Heart left ventricle (tissue), 16 donors: ENCODE measurements at regions not wholly inside any gene's neighbourhood (a gene's known extent, or its start where the extent isn't known, plus 50 kb on each side); places are given as distances from the start of the nearest gene placed in this dataset.

ENCODE experiments used
- ATAC-seq, 4 donors: fragments of 200-7000 bp; cut with Tn5 transposase; one replicate each; pipeline ENCODE4 v1.9.1; 2020 to 2022; ENCODE audit warnings: moderate library complexity in 4 of 4, mild to moderate bottlenecking in 3 of 4, moderate number of reproducible peaks in 1 of 4
- DNase-seq, 5 donors: peaks; one replicate each; pipeline ENCODE4 v3.0.0-alpha.2; 2020
- H3K27ac ChIP-seq, 12 donors: fragments of 200-600 bp; sonication (generic) in 4 of 12; one replicate each; pipeline versions ENCODE4 v1.5.0 to v1.8.0; 2016 to 2022; ENCODE audit warnings: mild to moderate bottlenecking in 2 of 12
- H3K27me3 ChIP-seq, 9 donors: fragments of 200-600 bp; sonication (generic) in 2 of 9; one replicate each; pipeline versions ENCODE4 v1.5.1 to v1.8.0; 2016 to 2022; ENCODE audit warnings: mild to moderate bottlenecking in 3 of 9
- H3K36me3 ChIP-seq, 9 donors: fragments of 200-600 bp; sonication (generic) in 2 of 9; one replicate each; pipeline versions ENCODE4 v1.5.0 to v1.8.0; 2018 to 2022; ENCODE audit warnings: mild to moderate bottlenecking in 2 of 9
- H3K4me1 ChIP-seq, 12 donors: fragments of 200-600 bp; sonication (generic) in 4 of 12; one replicate each; pipeline versions ENCODE4 v1.5.0 to v1.8.0; 2016 to 2022; ENCODE audit warnings: mild to moderate bottlenecking in 3 of 12
- H3K4me3 ChIP-seq, 12 donors: fragments of 200-600 bp; sonication (generic) in 4 of 12; one replicate each; pipeline versions ENCODE4 v1.5.0 to v1.8.0; 2017 to 2022; ENCODE audit warnings: mild to moderate bottlenecking in 9 of 12, moderate library complexity in 4 of 12
- H3K9me3 ChIP-seq, 12 donors: fragments of 200-600 bp; sonication (generic) in 4 of 12; one replicate each; pipeline versions ENCODE4 v1.5.0 to v1.8.0; 2016 to 2022; ENCODE audit warnings: mild to moderate bottlenecking in 1 of 12
- CTCF ChIP-seq, 12 donors: fragments of 200-600 bp; sonication (generic) in 4 of 12; IDR thresholded peaks; one replicate each; pipeline versions ENCODE4 v1.5.0 to v1.8.0; 2018 to 2022; ENCODE audit warnings: antibody characterized with exemption in 12 of 12, mild to moderate bottlenecking in 5 of 12
- POLR2A ChIP-seq, 2 donors: fragments of 450-650 bp; IDR thresholded peaks; one replicate each; pipeline ENCODE4 v1.6.1; 2017; ENCODE audit warnings: antibody characterized with exemption in 2 of 2, mild to moderate bottlenecking in 2 of 2, moderate library complexity in 2 of 2
- whole genome bisulfite sequencing, 4 donors: extraction: QIAGEN DNeasy Blood & Tissue Kit in 2 of 4; methylation state at CpG; one replicate each; pipeline versions ENCODE4 v1.1.5 to v1.1.7; 2013 to 2018; 5-methylcytosine and 5-hydroxymethylcytosine counted together
- intact Hi-C, 10 donors: fragments of 100-400 bp; cut with DNase I; formaldehyde crosslinking; loops; one replicate each; pipeline versions ENCODE4 v1.11.1 to v1.14.2; 2022
- donor health status: ischemic (EF 13 %, LVEDD 7.1; RV severe dilation, severe dysfunction).
- donor health status: healthy with polysubstance abuse.
- donor health status: DM: no; HTN: yes; CAD: no.
- donor health status: DM: no; HTN: no; CAD: no.
- donor health status: ischemic (EF 25% LVEDD 6.9; RV normal size, moderate dysfunction).
- donor health status: ischemic (EF 25% LVEDD 5.7; RV mildly dilated, moderate dysfunction).
- donor health status: healthy.
- donor health status: DM: yes; HTN: yes; CAD: no.
- donor health status: ischemic (EF 35%, LVEDD 5.7; RV mildly dilated, moderate dysfunction).
- donor health status: nonischemic (EF 11% LVEDD 7.7; RV severe dilation, severe dysfunction).
- donor health status: DM: yes; HTN: yes; CAD: no.
- donor health status: PGD.
- donor health status: ischemic (EF 29% LVEDD 5.4; RV normal size, mild dysfunction).
- donor health status: nonischemic (EF 23%, LVEDD 6.1; RV moderate dilation, normal function).

GRCh38 chr12:116347265-116347664, 69.8 kb upstream of the MED13L start:
- H3K36me3 ChIP-seq = no peaks in the 10 kb centered on the region
- peak overlapping the region in 1 of 12 donors; percentile 32 for H3K27ac ChIP-seq
- H3K9me3 ChIP-seq = peaks cover 0 to 14% (median 0%) of the 10 kb centered on the region in 12 donors
- H3K27me3 ChIP-seq = no peaks in the 10 kb centered on the region
- no peak for TF ChIP-seq CTCF (IDR thresholded peaks at IDR 0.05)
- no peak for TF ChIP-seq POLR2A (IDR thresholded peaks at IDR 0.05)
- intact Hi-C loops = no loop called here
- ATAC-seq (no peak), DNase-seq (no peak)
- 91 to 100% (median 97%) methylated on average over 1 of the region's 1 CpG for WGBS, 4 donors
- H3K4me1 ChIP-seq = peaks cover 0 to 14% (median 2%) of the 10 kb centered on the region in 12 donors
- H3K4me3 ChIP-seq = no peak overlapping the region

- H3K4me3 ChIP-seq = no peak overlapping the region
- ATAC-seq (no peak), DNase-seq (no peak)
- no peak overlapping the region for H3K27ac ChIP-seq
- H3K4me1 ChIP-seq = peaks cover 0 to under 1% (median 0%) of the 10 kb centered on the region in 12 donors
- 87 to 98% (median 95%) methylated on average over 4 of the region's 4 CpGs for WGBS, 4 donors
- no peaks in the 10 kb centered on the region for H3K9me3 ChIP-seq
- intact Hi-C loops = no loop called here
- no peaks in the 10 kb centered on the region for H3K27me3 ChIP-seq
- TF ChIP-seq POLR2A (IDR thresholded peaks at IDR 0.05) (no peak), CTCF (IDR thresholded peaks at IDR 0.05) (no peak)
- no peaks in the 10 kb centered on the region for H3K36me3 ChIP-seq
Observed at GRCh38 chr12:116352315-116352835, 74.9 kb upstream of the MED13L start.

- intact Hi-C loops = no loop called here
Observed at GRCh38 chr12:116353958-116354357, 76.5 kb upstream of the MED13L start.

GRCh38 chr12:116354534-116354933, 77.0 kb upstream of the MED13L start:
- no peak overlapping the region for H3K4me3 ChIP-seq
- H3K9me3 ChIP-seq = no peaks in the 10 kb centered on the region
- WGBS, 4 donors = 89 to 92% (median 90%) methylated on average over 5 of the region's 5 CpGs
- H3K4me1 ChIP-seq = peaks cover 0 to 15% (median 6%) of the 10 kb centered on the region in 12 donors
- intact Hi-C loops = no loop called here
- ATAC-seq (no peak), DNase-seq (no peak)
- H3K36me3 ChIP-seq = no peaks in the 10 kb centered on the region
- no peak for TF ChIP-seq CTCF (IDR thresholded peaks at IDR 0.05)
- TF ChIP-seq POLR2A (IDR thresholded peaks at IDR 0.05) = no peak
- H3K27me3 ChIP-seq = no peaks in the 10 kb centered on the region
- H3K27ac ChIP-seq = no peak overlapping the region

More at GRCh38 chr12:116353958-116354357, 76.5 kb upstream of the MED13L start:
- WGBS, 4 donors = 94 to 99% (median 96%) methylated on average over 2 of the region's 2 CpGs
- Histone ChIP-seq H3K4me1 (peaks cover 0 to 9% (median 3%) of the 10 kb centered on the region in 12 donors), H3K9me3 (no peaks in the 10 kb centered on the region), H3K36me3 (no peaks in the 10 kb centered on the region), H3K27ac (no peak overlapping the region), H3K4me3 (no peak overlapping the region), H3K27me3 (no peaks in the 10 kb centered on the region)
- ATAC-seq (no peak), DNase-seq (no peak)
- TF ChIP-seq CTCF (IDR thresholded peaks at IDR 0.05) (no peak), POLR2A (IDR thresholded peaks at IDR 0.05) (no peak)
